ENCODE measurements at regions not wholly inside any gene's neighbourhood (a gene's known extent, or its start where the extent isn't known, plus 50 kb on each side); places are given as distances from the start of the nearest gene placed in this dataset.

- DNase-seq (ENCODE audit: low spot score), result no peak
These were observed 183.7 kb downstream of the VRK1 start for GRCh38 chr14:96980835-96981234.

GRCh38 chr14:96986256-96987085, 189.3 kb downstream of the VRK1 start:
- DNase-seq (ENCODE audit: low spot score), result no peak

GRCh38 chr14:96987086-96987474, 189.9 kb downstream of the VRK1 start:
- DNase-seq (ENCODE audit: low spot score), result no peak

- no peak for DNase-seq (ENCODE audit: low spot score)
These were observed 190.6 kb downstream of the VRK1 start for GRCh38 chr14:96987771-96988170.

- no peak for DNase-seq (ENCODE audit: low spot score)
These were observed 192.1 kb downstream of the VRK1 start for GRCh38 chr14:96989306-96989705.

GRCh38 chr14:96991226-96991625, 194.0 kb downstream of the VRK1 start:
- no peak for DNase-seq (ENCODE audit: low spot score)

- no peak for DNase-seq (ENCODE audit: low spot score)
These were observed 197.8 kb downstream of the VRK1 start for GRCh38 chr14:96994999-96995398.

GRCh38 chr14:96997269-96997668, 200.1 kb downstream of the VRK1 start:
- DNase-seq (ENCODE audit: low spot score), result no peak

GRCh38 chr14:96997996-96998395, 200.8 kb downstream of the VRK1 start:
- DNase-seq (ENCODE audit: low spot score), result no peak

GRCh38 chr14:96999654-97000155, 202.5 kb downstream of the VRK1 start:
- DNase-seq (ENCODE audit: low spot score), result no peak

- no peak for DNase-seq (ENCODE audit: low spot score)
These were observed 205.3 kb downstream of the VRK1 start for GRCh38 chr14:97002454-97002853.

- no peak for DNase-seq (ENCODE audit: low spot score)
These were observed 208.8 kb downstream of the VRK1 start for GRCh38 chr14:97005934-97006333.

GRCh38 chr14:97010491-97011160, 213.4 kb downstream of the VRK1 start:
- no peak for DNase-seq (ENCODE audit: low spot score)

- DNase-seq (ENCODE audit: low spot score), result no peak
These were observed 216.7 kb downstream of the VRK1 start for GRCh38 chr14:97013878-97014277.

- DNase-seq (ENCODE audit: low spot score), result no peak
These were observed 223.8 kb downstream of the VRK1 start for GRCh38 chr14:97021001-97021400.

- no peak for DNase-seq (ENCODE audit: low spot score)
These were observed 224.5 kb downstream of the VRK1 start for GRCh38 chr14:97021571-97022168.

- no peak for DNase-seq (ENCODE audit: low spot score)
These were observed 225.6 kb downstream of the VRK1 start for GRCh38 chr14:97022741-97023140.

- DNase-seq (ENCODE audit: low spot score), result no peak
These were observed 226.7 kb downstream of the VRK1 start for GRCh38 chr14:97023871-97024270.

GRCh38 chr14:97024300-97024699, 227.1 kb downstream of the VRK1 start:
- DNase-seq (ENCODE audit: low spot score), result no peak

- DNase-seq (ENCODE audit: low spot score), result no peak
These were observed 228.5 kb downstream of the VRK1 start for GRCh38 chr14:97025722-97026121.

GRCh38 chr14:97027256-97027999, 230.2 kb downstream of the VRK1 start:
- no peak for DNase-seq (ENCODE audit: low spot score)

- DNase-seq (ENCODE audit: low spot score), result no peak
These were observed 231.2 kb downstream of the VRK1 start for GRCh38 chr14:97028382-97028781.

All from left forelimb (tissue), 1 donor.